ENCODE measurements at regions not wholly inside any gene's neighbourhood (a gene's known extent, or its start where the extent isn't known, plus 50 kb on each side); places are given as distances from the start of the nearest gene placed in this dataset.

GRCh38 chr4:166673911-166674310 lies 560.4 kb downstream of the SPOCK3 start:
- TF ChIP-seq POLR2A (IDR thresholded peaks at IDR 0.05; ENCODE audit: low read depth, low read length) (no peak), CTCF (conservative IDR thresholded peaks at IDR 0.05; ENCODE audit: low read depth, low read length) (no peak), RCOR1 (IDR thresholded peaks at IDR 0.05; ENCODE audit: insufficient replicate concordance, low read length) (no peak), MAFK (IDR thresholded peaks at IDR 0.05; ENCODE audit: low read depth, low read length) (no peak), USF2 (IDR thresholded peaks at IDR 0.05; ENCODE audit: low read depth, low read length) (no peak), SMC3 (IDR thresholded peaks at IDR 0.05; ENCODE audit: low read depth, low read length) (no peak)

All from IMR-90 (cell line).